ENCODE measurements at regions not wholly inside any gene's neighbourhood (a gene's known extent, or its start where the extent isn't known, plus 50 kb on each side); places are given as distances from the start of the nearest gene placed in this dataset.

DNA sequence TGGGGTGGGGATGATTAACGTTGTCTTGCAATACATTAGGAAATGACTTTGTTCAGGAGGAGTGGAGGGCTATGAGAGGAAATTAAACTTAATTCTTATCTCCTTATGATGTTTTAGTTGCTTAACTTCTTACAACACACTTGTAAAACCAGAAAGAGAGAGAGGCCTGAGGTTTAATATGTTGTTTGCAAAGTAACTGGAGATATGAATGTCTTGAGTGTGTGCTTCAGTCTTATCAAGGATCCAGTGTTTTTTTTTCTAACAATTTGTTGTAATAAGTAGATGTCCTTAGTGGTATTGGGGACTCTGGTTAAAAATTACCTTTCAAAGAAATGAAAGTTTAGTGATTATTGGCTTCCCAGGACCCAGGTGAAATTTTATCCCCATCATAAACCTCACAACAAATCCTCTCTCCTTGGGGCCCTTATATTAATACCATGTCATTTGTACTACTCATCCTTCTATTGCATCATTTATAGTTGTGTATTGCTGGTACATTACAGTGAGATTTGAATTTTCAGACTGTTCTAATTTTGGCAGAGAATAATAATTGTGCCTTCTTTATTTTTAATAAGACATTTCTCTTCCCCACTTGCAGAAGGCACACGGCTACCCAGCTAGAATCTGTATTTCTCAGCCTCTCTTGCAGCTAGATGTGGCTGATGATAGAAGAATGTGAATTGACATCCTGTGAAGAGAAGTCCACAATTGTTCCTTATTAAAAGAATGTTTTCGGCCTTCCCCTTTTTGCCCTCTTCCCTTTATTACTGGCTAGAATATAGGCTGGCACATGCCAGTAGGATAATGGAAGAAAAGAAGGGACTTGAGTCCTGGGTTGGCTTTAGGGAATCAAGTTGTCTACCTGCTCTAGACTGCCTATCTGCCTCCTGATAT lies 91.9 kb upstream of the CXCR4 start:
- Histone ChIP-seq H3K4me1 (ENCODE audit: control insufficient read depth in 3 of 3, insufficient read depth in 2 of 3, low read depth in 1 of 3, low read length in 2 of 3) (peaks cover 0 to 19% (median 0%) of the 10 kb centered on the region in 3 donors), H3K36me3 (ENCODE audit: control insufficient read depth in 3 of 3, insufficient read depth in 2 of 3, low read depth in 1 of 3, low read length in 3 of 3) (no peaks in the 10 kb centered on the region), H3K27me3 (ENCODE audit: control insufficient read depth in 3 of 3, insufficient read depth in 3 of 3, low read length in 3 of 3) (peaks cover 0 to 4% (median 0%) of the 10 kb centered on the region in 3 donors), H3K27ac (ENCODE audit: low read depth in 1 of 3, low read length in 2 of 3) (no peak overlapping the region), H3K4me3 (ENCODE audit: low read depth in 1 of 3, low read length in 3 of 3) (no peak overlapping the region), H3K9me3 (ENCODE audit: control insufficient read depth in 2 of 2, insufficient read depth in 1 of 2, low read depth in 1 of 2, low read length in 1 of 2) (peaks cover 0 to 22% of the 10 kb centered on the region in 2 donors)
- WGBS, 3 donors = 57 to 71% (median 69%) methylated on average over 3 of the region's 3 CpGs
- FAIRE-seq (no peak), DNase-seq (peak in 1 of 2 donors; percentile 34)

DNA sequence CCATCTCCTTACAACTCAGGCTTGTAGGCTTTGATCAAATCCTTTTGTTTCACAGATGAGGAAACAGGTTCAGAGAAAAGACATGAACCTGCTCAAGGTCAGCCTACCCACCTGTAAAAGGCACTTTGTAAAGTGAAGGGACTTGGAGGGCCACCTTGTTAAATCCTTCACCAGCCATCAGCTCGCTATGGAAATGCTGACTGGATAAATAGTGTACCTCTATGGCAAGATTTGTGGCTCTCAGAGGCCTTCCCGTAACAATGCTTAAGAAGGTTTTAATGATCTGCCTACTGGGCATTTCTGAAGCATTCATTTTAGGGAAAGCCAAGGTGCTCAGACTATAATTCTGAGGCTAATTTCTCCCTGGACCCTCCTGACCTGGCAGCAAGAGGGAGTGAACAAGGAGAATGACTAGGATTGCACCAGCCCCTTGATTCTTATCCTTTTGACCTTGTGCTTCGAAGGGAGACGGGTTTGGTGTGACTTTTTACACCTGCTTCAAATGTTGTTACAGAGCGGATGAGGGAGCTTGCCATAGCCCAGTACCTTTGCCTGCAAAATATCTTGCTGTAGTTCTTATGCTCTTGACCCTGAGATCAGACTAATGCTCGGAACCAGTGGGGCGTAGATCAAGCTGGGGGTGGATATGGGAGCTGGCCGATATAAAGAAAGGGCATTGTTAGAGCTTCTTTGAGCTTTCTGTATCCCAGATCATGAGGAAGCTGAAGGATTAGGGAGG lies 90.9 kb upstream of the CXCR4 start:
- peak in 1 of 2 donors; percentile 24 for DNase-seq
- no peak for FAIRE-seq
- WGBS, 3 donors = 60 to 78% (median 69%) methylated on average over 8 of the region's 8 CpGs
- Histone ChIP-seq H3K27me3 (ENCODE audit: control insufficient read depth in 3 of 3, insufficient read depth in 3 of 3, low read length in 3 of 3) (peaks cover 0 to 4% (median 0%) of the 10 kb centered on the region in 3 donors), H3K27ac (ENCODE audit: low read depth in 1 of 3, low read length in 2 of 3) (peak overlapping the region in 1 of 3 donors; percentile 16), H3K36me3 (ENCODE audit: control insufficient read depth in 3 of 3, insufficient read depth in 2 of 3, low read depth in 1 of 3, low read length in 3 of 3) (no peaks in the 10 kb centered on the region), H3K4me1 (ENCODE audit: control insufficient read depth in 3 of 3, insufficient read depth in 2 of 3, low read depth in 1 of 3, low read length in 2 of 3) (peaks cover 0 to 19% (median 0%) of the 10 kb centered on the region in 3 donors), H3K4me3 (ENCODE audit: low read depth in 1 of 3, low read length in 3 of 3) (no peak overlapping the region), H3K9me3 (ENCODE audit: control insufficient read depth in 2 of 2, insufficient read depth in 1 of 2, low read depth in 1 of 2, low read length in 1 of 2) (peaks cover 0 to 29% of the 10 kb centered on the region in 2 donors)

DNA sequence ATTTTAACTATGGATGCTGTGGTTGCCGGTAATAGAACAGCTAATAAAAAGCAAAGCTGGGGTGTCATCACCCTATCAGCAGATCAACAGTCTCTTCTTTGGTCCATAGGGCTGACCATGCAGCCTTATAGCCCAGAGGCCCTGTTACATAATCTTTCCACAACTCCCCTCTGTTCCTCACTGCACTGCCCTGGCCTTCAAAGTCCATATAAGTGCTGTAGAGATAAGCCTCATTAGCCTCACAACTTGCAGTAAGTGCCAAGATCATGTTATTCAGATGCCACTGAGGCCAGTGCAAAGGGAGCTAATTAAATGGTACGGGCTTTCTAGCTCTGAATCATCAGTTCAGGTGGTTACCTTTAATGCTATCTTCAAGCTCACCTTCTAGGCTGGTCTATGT lies 89.7 kb upstream of the CXCR4 start:
- FAIRE-seq = no peak
- peak in 1 of 2 donors; percentile 15 for DNase-seq
- Histone ChIP-seq H3K9me3 (ENCODE audit: control insufficient read depth in 2 of 2, insufficient read depth in 1 of 2, low read depth in 1 of 2, low read length in 1 of 2) (peaks cover 0 to 32% of the 10 kb centered on the region in 2 donors), H3K4me3 (ENCODE audit: low read depth in 1 of 3, low read length in 3 of 3) (no peak overlapping the region), H3K4me1 (ENCODE audit: control insufficient read depth in 3 of 3, insufficient read depth in 2 of 3, low read depth in 1 of 3, low read length in 2 of 3) (peaks cover 0 to 19% (median 0%) of the 10 kb centered on the region in 3 donors), H3K27me3 (ENCODE audit: control insufficient read depth in 3 of 3, insufficient read depth in 3 of 3, low read length in 3 of 3) (peaks cover 0 to 4% (median 0%) of the 10 kb centered on the region in 3 donors), H3K27ac (ENCODE audit: low read depth in 1 of 3, low read length in 2 of 3) (no peak overlapping the region), H3K36me3 (ENCODE audit: control insufficient read depth in 3 of 3, insufficient read depth in 2 of 3, low read depth in 1 of 3, low read length in 3 of 3) (no peaks in the 10 kb centered on the region)
- 38 to 68% (median 57%) methylated on average over 2 of the region's 2 CpGs for WGBS, 3 donors

DNA sequence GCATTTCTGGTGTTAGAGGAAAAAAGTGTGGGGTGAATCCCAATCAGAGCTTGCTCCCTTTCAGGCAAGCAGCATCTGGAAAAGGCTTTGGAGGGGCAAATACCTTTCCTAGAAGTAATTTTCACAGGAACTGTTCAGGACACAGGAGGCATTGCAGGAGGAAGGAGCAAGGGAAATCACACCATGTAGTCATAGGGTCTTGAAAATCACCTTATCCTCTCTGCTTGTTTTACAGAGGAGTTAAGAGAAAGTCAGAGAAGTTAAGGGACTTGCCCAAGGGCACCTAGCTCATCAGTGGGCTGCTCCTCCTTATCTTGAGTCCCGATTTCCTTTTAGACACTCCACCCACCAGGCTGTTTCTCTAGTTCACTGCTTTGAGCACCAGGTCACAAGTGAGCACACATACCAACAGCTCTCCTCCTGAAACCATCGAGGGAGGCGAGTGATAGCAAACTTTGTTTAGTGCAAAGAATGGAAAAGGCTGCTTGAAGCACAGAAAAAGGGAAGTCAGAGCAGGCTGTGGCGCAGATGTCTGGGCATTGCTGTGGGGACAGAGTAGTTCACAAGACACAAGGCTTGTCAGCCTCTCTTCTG lies 89.2 kb upstream of the CXCR4 start:
- H3K4me3 ChIP-seq (ENCODE audit: low read depth in 1 of 3, low read length in 3 of 3) = no peak overlapping the region
- no peaks in the 10 kb centered on the region for H3K36me3 ChIP-seq (ENCODE audit: control insufficient read depth in 3 of 3, insufficient read depth in 2 of 3, low read depth in 1 of 3, low read length in 3 of 3)
- no peak for DNase-seq
- peaks cover 0 to 19% (median 0%) of the 10 kb centered on the region in 3 donors for H3K4me1 ChIP-seq (ENCODE audit: control insufficient read depth in 3 of 3, insufficient read depth in 2 of 3, low read depth in 1 of 3, low read length in 2 of 3)
- WGBS, 3 donors = 63 to 71% (median 66%) methylated on average over 4 of the region's 4 CpGs
- no peak overlapping the region for H3K27ac ChIP-seq (ENCODE audit: low read depth in 1 of 3, low read length in 2 of 3)
- H3K9me3 ChIP-seq (ENCODE audit: control insufficient read depth in 2 of 2, insufficient read depth in 1 of 2, low read depth in 1 of 2, low read length in 1 of 2) = peaks cover 0 to 33% of the 10 kb centered on the region in 2 donors
- no peak for FAIRE-seq
- H3K27me3 ChIP-seq (ENCODE audit: control insufficient read depth in 3 of 3, insufficient read depth in 3 of 3, low read length in 3 of 3) = peaks cover 0 to 4% (median 0%) of the 10 kb centered on the region in 3 donors

DNA sequence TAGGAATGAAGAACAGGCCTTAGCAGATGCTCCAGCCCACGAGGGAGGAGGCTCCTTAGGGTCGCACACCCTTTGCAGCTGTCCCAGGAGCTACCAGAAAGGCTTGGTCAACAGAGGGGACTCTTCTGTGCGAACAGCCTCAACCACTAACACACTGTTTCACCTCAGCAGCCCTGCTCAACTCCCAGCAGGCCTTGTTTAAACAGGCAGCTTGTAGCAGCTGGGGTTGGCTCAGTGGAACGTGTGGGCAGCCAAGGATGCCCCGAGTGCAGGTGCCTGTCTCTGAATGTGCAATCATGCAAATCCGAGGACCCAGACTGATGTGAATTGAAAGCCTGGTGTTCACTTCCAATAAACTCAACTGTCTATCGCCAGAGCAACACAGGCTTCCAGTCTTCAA lies 88.7 kb upstream of the CXCR4 start:
- Histone ChIP-seq H3K27ac (ENCODE audit: low read depth in 1 of 3, low read length in 2 of 3) (no peak overlapping the region), H3K4me1 (ENCODE audit: control insufficient read depth in 3 of 3, insufficient read depth in 2 of 3, low read depth in 1 of 3, low read length in 2 of 3) (peaks cover 0 to 19% (median 0%) of the 10 kb centered on the region in 3 donors), H3K4me3 (ENCODE audit: low read depth in 1 of 3, low read length in 3 of 3) (no peak overlapping the region), H3K36me3 (ENCODE audit: control insufficient read depth in 3 of 3, insufficient read depth in 2 of 3, low read depth in 1 of 3, low read length in 3 of 3) (no peaks in the 10 kb centered on the region), H3K27me3 (ENCODE audit: control insufficient read depth in 3 of 3, insufficient read depth in 3 of 3, low read length in 3 of 3) (peaks cover 0 to 4% (median 0%) of the 10 kb centered on the region in 3 donors), H3K9me3 (ENCODE audit: control insufficient read depth in 2 of 2, insufficient read depth in 1 of 2, low read depth in 1 of 2, low read length in 1 of 2) (peaks cover 0 to 33% of the 10 kb centered on the region in 2 donors)
- FAIRE-seq = no peak
- no peak for DNase-seq
- 71 to 76% (median 74%) methylated on average over 7 of the region's 7 CpGs for WGBS, 3 donors

DNA sequence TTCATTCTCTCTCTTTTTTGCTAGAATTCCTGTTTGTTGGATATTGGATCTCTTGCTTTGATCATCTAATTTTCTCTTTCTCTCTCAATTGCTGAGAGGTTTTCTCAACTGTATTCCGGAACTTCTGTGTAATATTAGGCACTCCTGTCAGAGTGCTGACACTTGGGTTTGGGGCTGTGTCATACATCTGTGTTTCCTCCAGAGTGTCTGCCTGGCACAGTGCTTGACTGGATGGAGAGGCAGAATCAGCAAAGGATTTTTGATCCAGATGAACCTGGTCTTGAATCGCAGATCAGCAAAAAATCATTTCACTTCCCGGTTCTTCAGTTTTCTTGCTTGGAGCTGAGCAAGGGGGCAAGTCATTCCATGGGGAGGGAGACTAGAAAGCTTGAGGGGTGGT lies 87.7 kb upstream of the CXCR4 start:
- WGBS, 3 donors = 93 to 100% (median 97%) methylated on average over 3 of the region's 3 CpGs
- H3K9me3 ChIP-seq (ENCODE audit: control insufficient read depth in 2 of 2, insufficient read depth in 1 of 2, low read depth in 1 of 2, low read length in 1 of 2) = peaks cover 0 to 27% of the 10 kb centered on the region in 2 donors
- DNase-seq (no peak), FAIRE-seq (no peak)
- peaks cover 0 to 19% (median 0%) of the 10 kb centered on the region in 3 donors for H3K4me1 ChIP-seq (ENCODE audit: control insufficient read depth in 3 of 3, insufficient read depth in 2 of 3, low read depth in 1 of 3, low read length in 2 of 3)
- H3K27ac ChIP-seq (ENCODE audit: low read depth in 1 of 3, low read length in 2 of 3) = no peak overlapping the region
- H3K27me3 ChIP-seq (ENCODE audit: control insufficient read depth in 3 of 3, insufficient read depth in 3 of 3, low read length in 3 of 3) = peaks cover 0 to 4% (median 0%) of the 10 kb centered on the region in 3 donors
- H3K36me3 ChIP-seq (ENCODE audit: control insufficient read depth in 3 of 3, insufficient read depth in 2 of 3, low read depth in 1 of 3, low read length in 3 of 3) = no peaks in the 10 kb centered on the region
- no peak overlapping the region for H3K4me3 ChIP-seq (ENCODE audit: low read depth in 1 of 3, low read length in 3 of 3)

DNA sequence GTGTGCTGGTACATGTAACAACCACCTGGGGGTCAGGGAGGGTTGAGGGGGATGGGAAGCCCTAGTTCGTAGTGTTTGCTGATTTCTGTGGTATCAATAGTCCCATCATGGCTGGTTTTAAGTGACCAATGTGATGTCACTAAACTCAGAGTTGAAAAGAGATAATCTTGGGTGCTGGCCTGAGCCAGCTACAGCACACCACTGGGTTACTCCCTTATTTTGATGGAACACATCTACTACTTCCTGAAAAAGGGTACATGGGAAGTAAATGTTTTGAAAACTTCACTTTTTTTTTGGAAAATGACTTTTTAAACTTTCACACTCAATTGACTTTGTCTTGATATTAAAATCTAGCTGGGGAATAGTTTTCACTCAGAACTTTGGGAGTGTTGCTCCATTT lies 87.0 kb upstream of the CXCR4 start:
- peaks cover 0 to 4% (median 0%) of the 10 kb centered on the region in 3 donors for H3K27me3 ChIP-seq (ENCODE audit: control insufficient read depth in 3 of 3, insufficient read depth in 3 of 3, low read length in 3 of 3)
- no peak overlapping the region for H3K4me3 ChIP-seq (ENCODE audit: low read depth in 1 of 3, low read length in 3 of 3)
- no peaks in the 10 kb centered on the region for H3K36me3 ChIP-seq (ENCODE audit: control insufficient read depth in 3 of 3, insufficient read depth in 2 of 3, low read depth in 1 of 3, low read length in 3 of 3)
- no peak for DNase-seq
- 61 to 82% (median 70%) methylated on average over 1 of the region's 1 CpG for WGBS, 3 donors
- H3K4me1 ChIP-seq (ENCODE audit: control insufficient read depth in 3 of 3, insufficient read depth in 2 of 3, low read depth in 1 of 3, low read length in 2 of 3) = peaks cover 0 to 19% (median 0%) of the 10 kb centered on the region in 3 donors
- H3K27ac ChIP-seq (ENCODE audit: low read depth in 1 of 3, low read length in 2 of 3) = no peak overlapping the region
- H3K9me3 ChIP-seq (ENCODE audit: control insufficient read depth in 2 of 2, insufficient read depth in 1 of 2, low read depth in 1 of 2, low read length in 1 of 2) = peaks cover 0 to 20% of the 10 kb centered on the region in 2 donors
- no peak for FAIRE-seq

DNA sequence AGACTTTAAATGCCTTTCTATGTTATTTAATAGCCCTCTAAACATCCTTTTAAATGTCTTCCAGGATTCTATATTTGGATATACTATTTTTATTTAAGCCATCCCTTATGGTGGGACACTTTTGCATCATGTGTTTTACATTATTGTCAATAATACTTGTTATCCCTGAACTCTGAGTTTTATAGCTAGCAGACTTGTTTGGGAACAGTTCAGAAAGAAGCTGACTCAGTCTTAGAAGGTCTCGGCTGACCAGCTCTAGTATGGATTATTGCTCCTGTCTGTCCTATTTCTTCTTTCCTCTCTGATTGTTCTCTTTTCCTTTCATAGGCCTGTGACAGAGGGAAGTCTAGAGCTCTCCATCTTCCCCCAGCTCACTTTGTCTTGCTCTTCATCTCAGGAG lies 77.3 kb upstream of the CXCR4 start:
- Histone ChIP-seq H3K4me1 (ENCODE audit: control insufficient read depth in 3 of 3, insufficient read depth in 2 of 3, low read depth in 1 of 3, low read length in 2 of 3) (no peaks in the 10 kb centered on the region), H3K27me3 (ENCODE audit: control insufficient read depth in 3 of 3, insufficient read depth in 3 of 3, low read length in 3 of 3) (no peaks in the 10 kb centered on the region), H3K9me3 (ENCODE audit: control insufficient read depth in 2 of 2, insufficient read depth in 1 of 2, low read depth in 1 of 2, low read length in 1 of 2) (no peaks in the 10 kb centered on the region), H3K27ac (ENCODE audit: low read depth in 1 of 3, low read length in 2 of 3) (no peak overlapping the region), H3K4me3 (ENCODE audit: low read depth in 1 of 3, low read length in 3 of 3) (no peak overlapping the region), H3K36me3 (ENCODE audit: control insufficient read depth in 3 of 3, insufficient read depth in 2 of 3, low read depth in 1 of 3, low read length in 3 of 3) (no peaks in the 10 kb centered on the region)
- DNase-seq = no peak
- 70 to 90% (median 85%) methylated on average over 1 of the region's 1 CpG for WGBS, 3 donors
- FAIRE-seq = no peak

Data from small intestine (tissue), 7 donors.